Caco-2 (cell line): ENCODE measurements at regions not wholly inside any gene's neighbourhood (a gene's known extent, or its start where the extent isn't known, plus 50 kb on each side); places are given as distances from the start of the nearest gene placed in this dataset.

ENCODE experiments used
- BruUV-seq: library from RNA; stranded (reverse); fragments of 400-500 nt; replicated peaks from 2 replicates; lab custom pipeline; 2021; lab: Mats Ljungman, UMichigan
- CTCF ChIA-PET: fragments of 300-600 bp; sonication (Branson Sonifier 250); formaldehyde crosslinking; loops from one replicate; lab custom pipeline; 2022; ENCODE audit warnings: antibody characterized with exemption; lab: Charles Lee
- POLR2A ChIA-PET: fragments of 300-600 bp; sonication (Branson Sonifier 250); formaldehyde crosslinking; loops from one replicate; lab custom pipeline; 2022; ENCODE audit warnings: antibody characterized with exemption; lab: Charles Lee
- DNase-seq, 2 experiments: peaks; one replicate each; pipeline versions ENCODE4 v3.0.0 to v3.0.0-alpha.2; 2020 to 2022
- H3K27me3 ChIP-seq: replicated peaks from 2 replicates; pipeline ENCODE4 v1.6.0; 2011; ENCODE audit warnings: low read length; ENCODE audit not compliant: control insufficient read depth, insufficient read depth
- H3K36me3 ChIP-seq: 2 replicates; pipeline ENCODE4 v1.5.1; 2011; ENCODE audit warnings: low read length; ENCODE audit not compliant: control insufficient read depth, insufficient read depth
- H3K4me1 ChIP-seq: fragments of 250-450 bp; sonication (Bioruptor Pico); 2 replicates; pipeline ENCODE4 v1.5.1; 2020; ENCODE audit warnings: mild to moderate bottlenecking
- H3K4me3 ChIP-seq: 2 replicates; pipeline ENCODE4 v1.5.1; 2011; ENCODE audit warnings: low read depth, mild to moderate bottlenecking, control low read depth, low read length
- H3K9me3 ChIP-seq: fragments of 250-450 bp; sonication (Bioruptor Pico); 2 replicates; pipeline ENCODE4 v1.5.1; 2020; ENCODE audit warnings: mild to moderate bottlenecking, moderate library complexity
- H3K27ac Mint-ChIP-seq: one replicate; pipeline ENCODE4 v1.8.0; 2022; ENCODE audit warnings: mixed read lengths; ENCODE audit not compliant: unreplicated experiment
- H3K27me3 Mint-ChIP-seq: one replicate; pipeline ENCODE4 v1.8.0; 2022; ENCODE audit warnings: mixed read lengths; ENCODE audit not compliant: insufficient read depth, unreplicated experiment
- H3K36me3 Mint-ChIP-seq: one replicate; pipeline ENCODE4 v1.8.0; 2022; ENCODE audit warnings: mild to moderate bottlenecking, mixed read lengths; ENCODE audit not compliant: insufficient read depth, unreplicated experiment
- H3K4me1 Mint-ChIP-seq: one replicate; pipeline ENCODE4 v1.8.0; 2022; ENCODE audit warnings: low read depth, mixed read lengths; ENCODE audit not compliant: unreplicated experiment
- H3K4me3 Mint-ChIP-seq: one replicate; pipeline ENCODE4 v1.8.0; 2022; ENCODE audit warnings: mild to moderate bottlenecking, moderate library complexity, mixed read lengths; ENCODE audit not compliant: unreplicated experiment
- H3K9me3 Mint-ChIP-seq: one replicate; pipeline ENCODE4 v1.8.0; 2022; ENCODE audit warnings: mixed read lengths; ENCODE audit not compliant: unreplicated experiment
- intact Hi-C: fragments of 100-400 bp; cut with micrococcal nuclease; formaldehyde crosslinking; loops from one replicate; pipeline ENCODE4 v1.10.0; 2022; ENCODE audit not compliant: unreplicated experiment
- TF ChIP-seq, protein P1 (sequence below), 2 experiments: fragments of 200-600 bp in 1 of 2; IDR thresholded peaks; 1 replicate in 1 of 2; 2 replicates in 1 of 2; pipeline versions ENCODE4 v1.5.1 to v1.8.0; 2011 to 2022; ENCODE audit warnings: antibody characterized with exemption in 1 of 2, control low read depth in 1 of 2, inconsistent platforms in 1 of 2, low read depth in 1 of 2, low read length in 1 of 2, mild to moderate bottlenecking in 1 of 2, moderate library complexity in 1 of 2; ENCODE audit not compliant: insufficient read depth in 1 of 2, severe bottlenecking in 1 of 2, unreplicated experiment in 1 of 2

DNA sequence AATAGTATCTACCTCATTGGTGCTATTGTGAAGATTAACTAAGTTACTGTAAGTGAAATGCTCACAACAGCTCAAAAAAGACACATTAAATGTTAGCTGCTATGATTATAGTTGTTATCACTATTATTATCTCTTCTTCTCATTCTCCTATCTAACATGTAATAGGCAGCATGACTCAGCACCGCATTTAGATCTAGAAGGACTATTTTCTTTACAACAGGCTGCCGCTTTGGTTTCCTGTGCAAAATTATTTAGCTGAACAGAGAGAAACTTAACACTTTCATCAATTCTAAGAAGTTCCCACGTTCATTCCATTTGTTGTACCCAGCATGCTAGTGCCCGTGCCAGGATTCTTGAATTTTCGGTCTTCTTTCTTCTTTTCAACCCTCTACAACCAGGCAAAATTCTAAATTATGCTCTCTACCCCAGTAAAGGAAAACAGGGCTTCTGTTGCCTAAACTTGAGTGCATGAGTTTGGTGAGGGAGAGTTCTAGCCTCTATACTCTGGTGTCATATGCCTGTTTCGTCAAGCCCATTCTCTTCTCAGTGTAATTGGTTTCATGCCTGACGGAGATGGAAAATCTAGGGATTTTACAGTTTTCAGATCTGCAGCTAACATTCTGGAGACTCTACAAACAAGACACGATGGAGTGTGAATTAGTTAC is 378.9 kb downstream of the PPP1R2C start:
- Mint-ChIP-seq H3K4me1 (no peaks in the 10 kb centered on the region), H3K27ac (no peak overlapping the region), H3K9me3 (peaks cover 10% of the 10 kb centered on the region), H3K36me3 (no peaks in the 10 kb centered on the region), H3K4me3 (no peak overlapping the region), H3K27me3 (no peaks in the 10 kb centered on the region)
- no peaks in the 10 kb centered on the region for H3K4me1 ChIP-seq
- no peak overlapping the region for H3K4me3 ChIP-seq
- intact Hi-C loops: no loop called here
- CTCF ChIA-PET: no interaction called here
- no peaks in the 10 kb centered on the region for H3K27me3 ChIP-seq
- POLR2A ChIA-PET: no interaction called here
- H3K9me3 ChIP-seq: no peaks in the 10 kb centered on the region
- TF ChIP-seq, protein P1, sequence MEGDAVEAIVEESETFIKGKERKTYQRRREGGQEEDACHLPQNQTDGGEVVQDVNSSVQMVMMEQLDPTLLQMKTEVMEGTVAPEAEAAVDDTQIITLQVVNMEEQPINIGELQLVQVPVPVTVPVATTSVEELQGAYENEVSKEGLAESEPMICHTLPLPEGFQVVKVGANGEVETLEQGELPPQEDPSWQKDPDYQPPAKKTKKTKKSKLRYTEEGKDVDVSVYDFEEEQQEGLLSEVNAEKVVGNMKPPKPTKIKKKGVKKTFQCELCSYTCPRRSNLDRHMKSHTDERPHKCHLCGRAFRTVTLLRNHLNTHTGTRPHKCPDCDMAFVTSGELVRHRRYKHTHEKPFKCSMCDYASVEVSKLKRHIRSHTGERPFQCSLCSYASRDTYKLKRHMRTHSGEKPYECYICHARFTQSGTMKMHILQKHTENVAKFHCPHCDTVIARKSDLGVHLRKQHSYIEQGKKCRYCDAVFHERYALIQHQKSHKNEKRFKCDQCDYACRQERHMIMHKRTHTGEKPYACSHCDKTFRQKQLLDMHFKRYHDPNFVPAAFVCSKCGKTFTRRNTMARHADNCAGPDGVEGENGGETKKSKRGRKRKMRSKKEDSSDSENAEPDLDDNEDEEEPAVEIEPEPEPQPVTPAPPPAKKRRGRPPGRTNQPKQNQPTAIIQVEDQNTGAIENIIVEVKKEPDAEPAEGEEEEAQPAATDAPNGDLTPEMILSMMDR (IDR thresholded peaks at IDR 0.05; ENCODE audit: insufficient read depth in 1 of 2, low read depth in 1 of 2, low read length in 1 of 2, severe bottlenecking in 1 of 2, unreplicated experiment in 1 of 2): no peak
- no peaks in the 10 kb centered on the region for H3K36me3 ChIP-seq
- DNase-seq: no peak
- BruUV-seq: no TSS peak

DNA sequence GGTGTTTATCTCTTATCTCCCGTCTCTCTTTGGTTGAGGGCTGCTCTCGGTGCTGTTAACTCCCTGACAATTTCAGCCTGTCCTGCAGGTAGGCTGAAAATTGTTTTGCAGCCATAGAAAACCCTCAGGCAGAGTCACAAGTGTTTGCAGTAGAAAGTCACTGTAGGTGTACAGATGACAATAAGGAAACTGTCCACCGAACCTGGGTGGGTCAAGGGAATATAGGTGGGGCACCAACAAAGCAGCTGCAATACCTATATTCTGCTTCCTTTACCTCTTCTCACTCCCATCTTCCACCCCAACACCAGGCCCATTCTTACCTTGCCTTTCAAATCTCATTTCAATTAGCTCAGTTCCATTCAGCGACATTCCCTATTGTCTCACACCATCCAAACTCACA is 381.8 kb downstream of the PPP1R2C start:
- Histone ChIP-seq H3K4me3 (no peak overlapping the region), H3K4me1 (no peaks in the 10 kb centered on the region), H3K9me3 (no peaks in the 10 kb centered on the region), H3K36me3 (no peaks in the 10 kb centered on the region), H3K27me3 (no peaks in the 10 kb centered on the region)
- H3K27ac Mint-ChIP-seq: no peak overlapping the region
- intact Hi-C loops: no loop called here
- BruUV-seq: no TSS peak
- H3K36me3 Mint-ChIP-seq: no peaks in the 10 kb centered on the region
- H3K27me3 Mint-ChIP-seq: no peaks in the 10 kb centered on the region
- DNase-seq: no peak
- TF ChIP-seq, protein P1 (IDR thresholded peaks at IDR 0.05; ENCODE audit: insufficient read depth in 1 of 2, low read depth in 1 of 2, low read length in 1 of 2, severe bottlenecking in 1 of 2, unreplicated experiment in 1 of 2): no peak
- H3K9me3 Mint-ChIP-seq: peaks cover 10% of the 10 kb centered on the region
- POLR2A ChIA-PET: no interaction called here
- no peaks in the 10 kb centered on the region for H3K4me1 Mint-ChIP-seq
- no peak overlapping the region for H3K4me3 Mint-ChIP-seq
- CTCF ChIA-PET: no interaction called here

DNA sequence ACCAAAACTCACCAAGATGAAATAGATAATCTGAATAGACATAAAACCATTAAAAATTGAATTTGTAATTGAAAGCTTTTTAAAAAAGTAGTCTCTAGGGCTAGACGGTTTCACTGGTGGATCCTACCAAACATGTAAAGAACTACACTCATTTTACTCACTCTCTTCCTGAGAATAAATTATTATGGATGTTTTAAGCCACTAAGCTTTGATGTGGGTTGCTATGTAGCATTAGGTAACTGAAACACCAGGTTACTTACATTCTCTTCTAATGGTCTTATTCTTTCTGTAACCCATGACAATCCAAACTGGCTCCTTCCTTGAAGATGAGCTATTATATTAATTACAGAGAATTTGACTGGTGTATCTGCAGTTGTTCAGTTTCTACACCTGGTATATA is 385.1 kb downstream of the PPP1R2C start:
- no peak for DNase-seq
- Histone ChIP-seq H3K36me3 (no peaks in the 10 kb centered on the region), H3K4me3 (no peak overlapping the region), H3K9me3 (no peaks in the 10 kb centered on the region), H3K27me3 (no peaks in the 10 kb centered on the region), H3K4me1 (no peaks in the 10 kb centered on the region)
- CTCF ChIA-PET: no interaction called here
- no TSS peak for BruUV-seq
- Mint-ChIP-seq H3K4me1 (no peaks in the 10 kb centered on the region), H3K27ac (no peak overlapping the region), H3K4me3 (no peak overlapping the region), H3K9me3 (peaks cover 10% of the 10 kb centered on the region), H3K27me3 (no peaks in the 10 kb centered on the region), H3K36me3 (no peaks in the 10 kb centered on the region)
- intact Hi-C loops: no loop called here
- TF ChIP-seq, protein P1 (IDR thresholded peaks at IDR 0.05; ENCODE audit: insufficient read depth in 1 of 2, low read depth in 1 of 2, low read length in 1 of 2, severe bottlenecking in 1 of 2, unreplicated experiment in 1 of 2): no peak
- POLR2A ChIA-PET: no interaction called here
